ENCODE measurements at regions not wholly inside any gene's neighbourhood (a gene's known extent, or its start where the extent isn't known, plus 50 kb on each side); places are given as distances from the start of the nearest gene placed in this dataset.

- peak; percentile 25 for DNase-seq (ENCODE audit: low read depth)
- no peak for TF ChIP-seq CTCF (IDR thresholded peaks at IDR 0.05; ENCODE audit: low read length, missing control alignments)
- no peak overlapping the region for H3K4me3 ChIP-seq (replicated peaks; ENCODE audit: low read depth, low read length)
These were observed 91.6 kb downstream of the ACKR3 start for GRCh38 chr2:236661061-236661761.

DNA sequence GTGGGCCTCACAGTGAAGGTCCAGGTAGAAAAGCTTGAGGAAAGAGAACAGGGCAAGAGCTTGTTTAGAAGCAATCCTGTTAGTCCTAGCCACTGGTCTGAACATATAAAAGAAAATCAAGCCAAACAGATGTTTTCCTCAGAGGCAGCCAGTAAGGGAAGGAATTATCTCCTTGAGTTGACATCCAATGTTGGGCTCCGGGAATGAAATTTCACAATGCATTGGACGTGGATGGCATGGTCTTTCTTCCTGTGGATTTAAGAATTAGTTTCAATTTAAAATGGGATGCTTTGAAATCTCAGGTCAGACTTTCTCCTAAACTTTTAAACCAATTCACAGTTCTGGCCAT, 92.1 kb downstream of the ACKR3 start:
- H3K4me3 ChIP-seq (replicated peaks; ENCODE audit: low read depth, low read length), result no peak overlapping the region
- peak; percentile 35 for DNase-seq (ENCODE audit: low read depth)
- TF ChIP-seq CTCF (IDR thresholded peaks at IDR 0.05; ENCODE audit: low read length, missing control alignments), result no peak

- H3K4me3 ChIP-seq (replicated peaks; ENCODE audit: low read depth, low read length), result no peak overlapping the region
- DNase-seq (ENCODE audit: low read depth), result peak; percentile 9
- no peak for TF ChIP-seq CTCF (IDR thresholded peaks at IDR 0.05; ENCODE audit: low read length, missing control alignments)
These were observed 92.9 kb downstream of the ACKR3 start for GRCh38 chr2:236662231-236663185.

DNA sequence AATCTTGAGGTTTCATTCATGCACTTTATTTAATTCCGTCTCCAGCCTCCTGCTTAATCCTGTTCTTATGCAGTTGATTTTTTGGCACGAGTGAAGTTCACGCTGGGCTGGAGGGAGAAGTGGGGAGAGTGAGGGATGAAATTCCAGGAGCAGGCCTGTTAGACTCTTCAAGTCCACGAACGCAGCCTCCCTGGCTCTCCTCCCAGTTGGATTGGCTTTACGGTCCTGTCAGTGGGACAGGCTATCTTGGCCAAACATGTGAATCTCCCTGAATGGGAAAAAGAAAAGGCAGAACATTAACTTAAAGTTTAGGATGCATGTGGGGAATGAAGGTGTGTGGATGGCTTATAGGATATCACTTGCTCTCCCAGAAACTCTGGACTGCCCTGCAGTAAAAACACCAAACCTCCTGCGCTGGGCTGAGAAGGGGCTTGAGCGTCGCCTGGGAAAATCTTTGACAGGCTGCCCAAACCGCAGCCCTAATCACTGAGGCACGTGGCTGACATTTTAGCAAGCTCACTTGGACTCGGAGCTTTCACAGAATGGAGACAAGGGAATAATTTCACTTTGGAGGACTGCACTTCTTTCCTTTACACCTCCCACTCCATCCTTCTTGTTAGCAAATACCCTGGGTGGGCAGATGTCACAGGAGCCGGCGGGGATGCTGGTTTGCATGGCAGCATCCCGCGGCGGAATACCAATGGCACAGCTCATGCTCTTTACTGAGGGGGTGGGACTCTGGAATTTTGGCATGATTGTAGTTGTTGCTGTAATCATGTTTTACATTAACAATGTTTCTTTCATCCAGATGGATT, 93.9 kb downstream of the ACKR3 start:
- peak; percentile 69 for DNase-seq (ENCODE audit: low read depth)
- TF ChIP-seq CTCF (IDR thresholded peaks at IDR 0.05; ENCODE audit: low read length, missing control alignments), result no peak
- no peak overlapping the region for H3K4me3 ChIP-seq (replicated peaks; ENCODE audit: low read depth, low read length)

GRCh38 chr2:236664136-236664535, 94.5 kb downstream of the ACKR3 start:
- no peak for DNase-seq (ENCODE audit: low read depth)
- TF ChIP-seq CTCF (IDR thresholded peaks at IDR 0.05; ENCODE audit: low read length, missing control alignments), result no peak
- H3K4me3 ChIP-seq (replicated peaks; ENCODE audit: low read depth, low read length), result no peak overlapping the region

GRCh38 chr2:236665101-236665500, 95.5 kb downstream of the ACKR3 start:
- no peak for TF ChIP-seq CTCF (IDR thresholded peaks at IDR 0.05; ENCODE audit: low read length, missing control alignments)
- no peak for DNase-seq (ENCODE audit: low read depth)
- H3K4me3 ChIP-seq (replicated peaks; ENCODE audit: low read depth, low read length), result no peak overlapping the region

Data from fibroblast of pulmonary artery (primary cell).